ENCODE measurements at regions not wholly inside any gene's neighbourhood (a gene's known extent, or its start where the extent isn't known, plus 50 kb on each side); places are given as distances from the start of the nearest gene placed in this dataset.

GRCh38 chr1:99457381-99458165 lies 188.3 kb upstream of the PALMD start:
- Histone ChIP-seq H3K27ac (ENCODE audit: low read depth) (no peak overlapping the region), H3K36me3 (ENCODE audit: insufficient read depth) (no peaks in the 10 kb centered on the region), H3K4me1 (ENCODE audit: insufficient read depth) (no peaks in the 10 kb centered on the region), H3K4me3 (ENCODE audit: low read depth, low read length) (no peak overlapping the region)
- WGBS, result 64% methylated on average over 4 of the region's 4 CpGs
- no peak for DNase-seq (ENCODE audit: extremely low spot score)

- 95% methylated on average over 2 of the region's 2 CpGs for WGBS
- H3K36me3 ChIP-seq (ENCODE audit: insufficient read depth), result no peaks in the 10 kb centered on the region
- no peak for DNase-seq (ENCODE audit: extremely low spot score)
- no peak overlapping the region for H3K27ac ChIP-seq (ENCODE audit: low read depth)
- H3K4me1 ChIP-seq (ENCODE audit: insufficient read depth), result no peaks in the 10 kb centered on the region
- H3K4me3 ChIP-seq (ENCODE audit: low read depth, low read length), result no peak overlapping the region
These were observed 184.4 kb upstream of the PALMD start for GRCh38 chr1:99461499-99461898.

- DNase-seq (ENCODE audit: extremely low spot score), result no peak
- H3K4me1 ChIP-seq (ENCODE audit: insufficient read depth), result no peaks in the 10 kb centered on the region
- no peak overlapping the region for H3K27ac ChIP-seq (ENCODE audit: low read depth)
- no peaks in the 10 kb centered on the region for H3K36me3 ChIP-seq (ENCODE audit: insufficient read depth)
- 90% methylated on average over 1 of the region's 1 CpG for WGBS
- H3K4me3 ChIP-seq (ENCODE audit: low read depth, low read length), result no peak overlapping the region
These were observed 181.2 kb upstream of the PALMD start for GRCh38 chr1:99464738-99465137.

- no peaks in the 10 kb centered on the region for H3K4me1 ChIP-seq (ENCODE audit: insufficient read depth)
- DNase-seq (ENCODE audit: extremely low spot score), result no peak
- no peaks in the 10 kb centered on the region for H3K36me3 ChIP-seq (ENCODE audit: insufficient read depth)
- no peak overlapping the region for H3K4me3 ChIP-seq (ENCODE audit: low read depth, low read length)
- 49% methylated on average over 3 of the region's 3 CpGs for WGBS
- no peak overlapping the region for H3K27ac ChIP-seq (ENCODE audit: low read depth)
These were observed 180.6 kb upstream of the PALMD start for GRCh38 chr1:99465176-99465900.

GRCh38 chr1:99467645-99468044 lies 178.3 kb upstream of the PALMD start:
- H3K36me3 ChIP-seq (ENCODE audit: insufficient read depth), result no peaks in the 10 kb centered on the region
- DNase-seq (ENCODE audit: extremely low spot score), result no peak
- no peak overlapping the region for H3K4me3 ChIP-seq (ENCODE audit: low read depth, low read length)
- H3K27ac ChIP-seq (ENCODE audit: low read depth), result no peak overlapping the region
- no peaks in the 10 kb centered on the region for H3K4me1 ChIP-seq (ENCODE audit: insufficient read depth)
- WGBS, result 90% methylated on average over 4 of the region's 4 CpGs

GRCh38 chr1:99469550-99469971 lies 176.4 kb upstream of the PALMD start:
- WGBS, result 68% methylated on average over 2 of the region's 2 CpGs
- Histone ChIP-seq H3K36me3 (ENCODE audit: insufficient read depth) (no peaks in the 10 kb centered on the region), H3K4me1 (ENCODE audit: insufficient read depth) (no peaks in the 10 kb centered on the region), H3K4me3 (ENCODE audit: low read depth, low read length) (no peak overlapping the region), H3K27ac (ENCODE audit: low read depth) (no peak overlapping the region)
- no peak for DNase-seq (ENCODE audit: extremely low spot score)

GRCh38 chr1:99472893-99473292 lies 173.0 kb upstream of the PALMD start:
- no peaks in the 10 kb centered on the region for H3K4me1 ChIP-seq (ENCODE audit: insufficient read depth)
- no peak overlapping the region for H3K4me3 ChIP-seq (ENCODE audit: low read depth, low read length)
- H3K36me3 ChIP-seq (ENCODE audit: insufficient read depth), result no peaks in the 10 kb centered on the region
- 93% methylated on average over 4 of the region's 4 CpGs for WGBS
- no peak for DNase-seq (ENCODE audit: extremely low spot score)
- no peak overlapping the region for H3K27ac ChIP-seq (ENCODE audit: low read depth)

- Histone ChIP-seq H3K4me1 (ENCODE audit: insufficient read depth) (no peaks in the 10 kb centered on the region), H3K27ac (ENCODE audit: low read depth) (no peak overlapping the region), H3K4me3 (ENCODE audit: low read depth, low read length) (no peak overlapping the region), H3K36me3 (ENCODE audit: insufficient read depth) (no peaks in the 10 kb centered on the region)
- DNase-seq (ENCODE audit: extremely low spot score), result no peak
- 30% methylated on average over 1 of the region's 1 CpG for WGBS
These were observed 171.5 kb upstream of the PALMD start for GRCh38 chr1:99474350-99474893.

- no peak for DNase-seq (ENCODE audit: extremely low spot score)
- no peaks in the 10 kb centered on the region for H3K36me3 ChIP-seq (ENCODE audit: insufficient read depth)
- H3K27ac ChIP-seq (ENCODE audit: low read depth), result no peak overlapping the region
- no peaks in the 10 kb centered on the region for H3K4me1 ChIP-seq (ENCODE audit: insufficient read depth)
- WGBS, result 96% methylated on average over 3 of the region's 3 CpGs
- H3K4me3 ChIP-seq (ENCODE audit: low read depth, low read length), result no peak overlapping the region
These were observed 169.9 kb upstream of the PALMD start for GRCh38 chr1:99476058-99476457.

GRCh38 chr1:99481391-99481996 lies 164.4 kb upstream of the PALMD start:
- no peaks in the 10 kb centered on the region for H3K36me3 ChIP-seq (ENCODE audit: insufficient read depth)
- peak; percentile 37 for DNase-seq (ENCODE audit: extremely low spot score)
- H3K27ac ChIP-seq (ENCODE audit: low read depth), result no peak overlapping the region
- no peak overlapping the region for H3K4me3 ChIP-seq (ENCODE audit: low read depth, low read length)
- H3K4me1 ChIP-seq (ENCODE audit: insufficient read depth), result no peaks in the 10 kb centered on the region

GRCh38 chr1:99482286-99482685 lies 163.6 kb upstream of the PALMD start:
- Histone ChIP-seq H3K27ac (ENCODE audit: low read depth) (no peak overlapping the region), H3K36me3 (ENCODE audit: insufficient read depth) (no peaks in the 10 kb centered on the region), H3K4me3 (ENCODE audit: low read depth, low read length) (no peak overlapping the region), H3K4me1 (ENCODE audit: insufficient read depth) (no peaks in the 10 kb centered on the region)
- no peak for DNase-seq (ENCODE audit: extremely low spot score)
- WGBS, result 83% methylated on average over 2 of the region's 2 CpGs

- H3K36me3 ChIP-seq (ENCODE audit: insufficient read depth), result no peaks in the 10 kb centered on the region
- no peaks in the 10 kb centered on the region for H3K4me1 ChIP-seq (ENCODE audit: insufficient read depth)
- DNase-seq (ENCODE audit: extremely low spot score), result no peak
- 88% methylated on average over 4 of the region's 4 CpGs for WGBS
- no peak overlapping the region for H3K27ac ChIP-seq (ENCODE audit: low read depth)
- H3K4me3 ChIP-seq (ENCODE audit: low read depth, low read length), result no peak overlapping the region
These were observed 163.2 kb upstream of the PALMD start for GRCh38 chr1:99482750-99483149.

GRCh38 chr1:99490031-99490430 lies 155.9 kb upstream of the PALMD start:
- no peaks in the 10 kb centered on the region for H3K4me1 ChIP-seq (ENCODE audit: insufficient read depth)
- no peak for DNase-seq (ENCODE audit: extremely low spot score)
- WGBS, result 72% methylated on average over 2 of the region's 2 CpGs
- no peak overlapping the region for H3K27ac ChIP-seq (ENCODE audit: low read depth)
- H3K4me3 ChIP-seq (ENCODE audit: low read depth, low read length), result no peak overlapping the region
- no peaks in the 10 kb centered on the region for H3K36me3 ChIP-seq (ENCODE audit: insufficient read depth)

- Histone ChIP-seq H3K4me3 (ENCODE audit: low read depth, low read length) (no peak overlapping the region), H3K36me3 (ENCODE audit: insufficient read depth) (no peaks in the 10 kb centered on the region), H3K27ac (ENCODE audit: low read depth) (no peak overlapping the region), H3K4me1 (ENCODE audit: insufficient read depth) (no peaks in the 10 kb centered on the region)
- whole genome bisulfite sequencing, result 84% methylated on average over 3 of the region's 3 CpGs
- no peak for DNase-seq (ENCODE audit: extremely low spot score)
These were observed 149.8 kb upstream of the PALMD start for GRCh38 chr1:99496067-99496466.
